DND-41 (cell line): ENCODE measurements at regions not wholly inside any gene's neighbourhood (a gene's known extent, or its start where the extent isn't known, plus 50 kb on each side); places are given as distances from the start of the nearest gene placed in this dataset.

Source experiments
- EZH2 ChIP-seq: IDR thresholded peaks from 3 replicates; pipeline ENCODE4 v1.6.1; 2012; ENCODE audit warnings: borderline replicate concordance, low read depth, mild to moderate bottlenecking, moderate library complexity, low read length, inconsistent platforms; ENCODE audit not compliant: severe bottlenecking
- TF ChIP-seq, protein P1 (sequence below): IDR thresholded peaks from 2 replicates; pipeline ENCODE4 v1.5.1; 2012; ENCODE audit warnings: borderline replicate concordance, low read length, moderate library complexity, mild to moderate bottlenecking; ENCODE audit not compliant: poor library complexity, severe bottlenecking; ENCODE audit errors: extremely low read depth

DNA sequence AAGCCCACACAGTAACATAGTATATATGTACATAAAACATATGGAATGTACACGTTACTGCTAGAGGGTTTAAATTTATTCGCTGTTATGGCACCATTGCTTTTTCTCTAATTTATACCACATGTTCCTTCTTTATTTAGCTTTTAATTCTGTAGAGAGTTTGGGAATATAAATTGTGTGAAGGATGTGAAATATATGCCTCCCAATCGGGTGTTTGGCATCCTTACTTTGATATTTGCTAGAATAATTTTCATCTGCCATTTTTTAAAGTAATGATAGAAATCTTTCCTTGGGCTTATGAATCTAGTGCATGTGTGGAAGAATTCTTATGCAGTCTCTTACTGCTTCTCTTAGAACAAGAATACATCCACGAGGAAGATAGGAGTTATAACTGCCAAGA lies 509.8 kb upstream of the RAG2 start:
- TF ChIP-seq, protein P1, sequence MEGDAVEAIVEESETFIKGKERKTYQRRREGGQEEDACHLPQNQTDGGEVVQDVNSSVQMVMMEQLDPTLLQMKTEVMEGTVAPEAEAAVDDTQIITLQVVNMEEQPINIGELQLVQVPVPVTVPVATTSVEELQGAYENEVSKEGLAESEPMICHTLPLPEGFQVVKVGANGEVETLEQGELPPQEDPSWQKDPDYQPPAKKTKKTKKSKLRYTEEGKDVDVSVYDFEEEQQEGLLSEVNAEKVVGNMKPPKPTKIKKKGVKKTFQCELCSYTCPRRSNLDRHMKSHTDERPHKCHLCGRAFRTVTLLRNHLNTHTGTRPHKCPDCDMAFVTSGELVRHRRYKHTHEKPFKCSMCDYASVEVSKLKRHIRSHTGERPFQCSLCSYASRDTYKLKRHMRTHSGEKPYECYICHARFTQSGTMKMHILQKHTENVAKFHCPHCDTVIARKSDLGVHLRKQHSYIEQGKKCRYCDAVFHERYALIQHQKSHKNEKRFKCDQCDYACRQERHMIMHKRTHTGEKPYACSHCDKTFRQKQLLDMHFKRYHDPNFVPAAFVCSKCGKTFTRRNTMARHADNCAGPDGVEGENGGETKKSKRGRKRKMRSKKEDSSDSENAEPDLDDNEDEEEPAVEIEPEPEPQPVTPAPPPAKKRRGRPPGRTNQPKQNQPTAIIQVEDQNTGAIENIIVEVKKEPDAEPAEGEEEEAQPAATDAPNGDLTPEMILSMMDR = no peak
- TF ChIP-seq EZH2 = no peak
